Mucosa of descending colon (tissue), 3 donors: ENCODE measurements at regions not wholly inside any gene's neighbourhood (a gene's known extent, or its start where the extent isn't known, plus 50 kb on each side); places are given as distances from the start of the nearest gene placed in this dataset.
"Not testable (repeated sequence)": the region's sequence is repeated elsewhere in the genome, so short reads cannot be mapped to it uniquely, and the experiment has no call there.

Source experiments
- ATAC-seq: fragments of 200-7000 bp; cut with Tn5 transposase; one replicate; pipeline ENCODE4 v1.9.1; 2020; ENCODE audit warnings: mild to moderate bottlenecking, moderate library complexity
- DNase-seq, 3 donors: peaks; one replicate each; pipeline ENCODE4 v3.0.0-alpha.2; 2020
- H3K36me3 ChIP-seq: fragments of 200-600 bp; one replicate; pipeline ENCODE4 v1.8.0; 2021; ENCODE audit warnings: low read depth, mild to moderate bottlenecking
- H3K4me1 ChIP-seq: fragments of 200-600 bp; one replicate; pipeline ENCODE4 v1.8.0; 2021; ENCODE audit warnings: low read depth, mild to moderate bottlenecking
- H3K4me3 ChIP-seq: fragments of 200-600 bp; one replicate; pipeline ENCODE4 v1.8.0; 2021; ENCODE audit warnings: mild to moderate bottlenecking
- H3K9me3 ChIP-seq: fragments of 200-600 bp; one replicate; pipeline ENCODE4 v1.8.0; 2021; ENCODE audit warnings: mild to moderate bottlenecking
- intact Hi-C, 2 donors: fragments of 100-400 bp; cut with DNase I in 1 of 2; cut with micrococcal nuclease in 1 of 2; formaldehyde crosslinking; loops; one replicate each; pipeline versions ENCODE4 v1.11.0 to v1.11.1; 2022; cut with DNase I, micrococcal nuclease
- TF ChIP-seq, protein P1 (sequence below): fragments of 200-600 bp; IDR thresholded peaks from one replicate; pipeline ENCODE4 v1.8.0; 2022; ENCODE audit warnings: antibody characterized with exemption, mild to moderate bottlenecking
- donor health status: DM: no; HTN: no; CAD: no; lungs with moderate emphysema.
- donor health status: DM: no; HTN: no; CAD: no.
- donor health status: DM: no; HTN: yes; CAD: no.

DNA sequence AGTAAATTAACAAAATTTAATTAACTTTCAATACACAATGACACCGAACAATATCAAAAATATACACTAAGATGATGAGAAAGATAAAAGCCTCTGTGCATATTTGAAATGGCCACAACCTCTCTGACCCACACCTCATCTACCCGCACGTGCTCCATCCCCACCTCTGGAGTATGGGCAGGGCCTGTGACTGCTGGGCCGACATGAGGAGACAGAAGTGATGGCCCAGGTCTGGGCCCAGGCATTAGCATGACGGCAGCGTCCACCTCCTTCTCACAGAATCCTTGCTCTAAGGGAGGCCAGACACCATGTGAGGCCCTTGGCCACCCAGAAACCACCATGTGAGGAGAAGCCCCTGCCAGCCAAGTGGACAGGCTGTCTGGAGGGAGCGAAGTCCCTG, 122.1 kb upstream of the RNF32 start:
- DNase-seq, result no peak
- TF ChIP-seq, protein P1, sequence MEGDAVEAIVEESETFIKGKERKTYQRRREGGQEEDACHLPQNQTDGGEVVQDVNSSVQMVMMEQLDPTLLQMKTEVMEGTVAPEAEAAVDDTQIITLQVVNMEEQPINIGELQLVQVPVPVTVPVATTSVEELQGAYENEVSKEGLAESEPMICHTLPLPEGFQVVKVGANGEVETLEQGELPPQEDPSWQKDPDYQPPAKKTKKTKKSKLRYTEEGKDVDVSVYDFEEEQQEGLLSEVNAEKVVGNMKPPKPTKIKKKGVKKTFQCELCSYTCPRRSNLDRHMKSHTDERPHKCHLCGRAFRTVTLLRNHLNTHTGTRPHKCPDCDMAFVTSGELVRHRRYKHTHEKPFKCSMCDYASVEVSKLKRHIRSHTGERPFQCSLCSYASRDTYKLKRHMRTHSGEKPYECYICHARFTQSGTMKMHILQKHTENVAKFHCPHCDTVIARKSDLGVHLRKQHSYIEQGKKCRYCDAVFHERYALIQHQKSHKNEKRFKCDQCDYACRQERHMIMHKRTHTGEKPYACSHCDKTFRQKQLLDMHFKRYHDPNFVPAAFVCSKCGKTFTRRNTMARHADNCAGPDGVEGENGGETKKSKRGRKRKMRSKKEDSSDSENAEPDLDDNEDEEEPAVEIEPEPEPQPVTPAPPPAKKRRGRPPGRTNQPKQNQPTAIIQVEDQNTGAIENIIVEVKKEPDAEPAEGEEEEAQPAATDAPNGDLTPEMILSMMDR, result no peak
- Histone ChIP-seq H3K9me3 (no peaks in the 10 kb centered on the region), H3K4me1 (no peaks in the 10 kb centered on the region), H3K36me3 (no peaks in the 10 kb centered on the region), H3K4me3 (no peak overlapping the region)
- ATAC-seq, result no peak
- intact Hi-C loops, result no loop called here

DNA sequence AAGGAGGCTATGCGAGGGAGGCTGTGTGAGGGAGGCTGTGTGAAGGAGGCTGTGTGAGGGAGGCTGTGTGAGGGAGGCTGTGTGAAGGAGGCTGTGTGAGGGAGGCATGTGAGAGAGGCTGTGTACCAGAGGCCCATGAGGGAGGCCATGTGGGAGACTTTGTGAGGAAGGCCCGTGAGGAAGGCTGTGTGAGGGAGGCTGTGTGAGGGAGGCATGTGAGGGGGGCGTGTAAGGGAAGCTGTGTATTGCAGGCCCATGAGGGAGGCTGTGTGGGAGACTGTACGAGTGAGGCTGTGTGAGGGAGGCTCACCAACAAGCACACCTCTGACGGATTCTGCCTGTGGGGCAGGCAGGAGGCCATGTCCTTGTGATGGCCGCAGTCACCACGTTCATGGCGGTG, 122.7 kb upstream of the RNF32 start:
- H3K4me3 ChIP-seq, H3K36me3 ChIP-seq, H3K9me3 ChIP-seq, ATAC-seq, H3K4me1 ChIP-seq, DNase-seq, intact Hi-C loops: not testable (repeated sequence)

DNA sequence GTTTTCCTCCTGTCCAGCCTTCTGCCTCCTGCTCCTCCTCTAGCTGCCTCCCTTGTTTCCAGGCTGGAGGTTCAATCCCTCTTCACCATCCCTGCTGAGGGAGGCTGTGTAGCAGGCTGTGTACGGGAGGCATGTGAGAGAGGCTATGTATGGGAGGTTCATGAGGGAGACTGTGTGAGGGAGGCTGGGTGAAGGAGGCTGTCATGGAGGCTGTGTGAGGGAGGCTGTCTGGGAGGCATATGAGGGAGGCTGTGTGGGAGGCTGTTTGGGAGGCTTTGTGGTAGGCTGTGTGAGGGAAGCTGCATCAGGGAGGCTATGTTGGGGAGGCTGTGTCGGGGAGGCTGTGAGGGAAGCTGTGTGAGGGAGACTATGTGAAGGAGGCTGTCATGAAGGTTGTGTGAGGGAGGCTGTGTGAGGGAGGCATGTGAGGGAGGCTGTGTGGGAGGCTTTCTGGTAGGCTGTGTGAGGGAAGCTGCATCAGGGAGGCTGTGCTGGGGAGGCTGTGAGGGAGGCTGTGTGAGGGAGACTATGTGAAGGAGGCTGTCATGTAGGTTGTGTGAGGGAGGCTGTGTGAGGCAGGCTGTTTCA, 123.7 kb upstream of the RNF32 start:
- DNase-seq, result no peak
- H3K4me3 ChIP-seq, result no peak overlapping the region
- H3K36me3 ChIP-seq, result no peaks in the 10 kb centered on the region
- peaks cover under 1% of the 10 kb centered on the region for H3K9me3 ChIP-seq
- ATAC-seq, result no peak
- intact Hi-C loops, result no loop called here
- TF ChIP-seq, protein P1, result no peak
- no peaks in the 10 kb centered on the region for H3K4me1 ChIP-seq

DNA sequence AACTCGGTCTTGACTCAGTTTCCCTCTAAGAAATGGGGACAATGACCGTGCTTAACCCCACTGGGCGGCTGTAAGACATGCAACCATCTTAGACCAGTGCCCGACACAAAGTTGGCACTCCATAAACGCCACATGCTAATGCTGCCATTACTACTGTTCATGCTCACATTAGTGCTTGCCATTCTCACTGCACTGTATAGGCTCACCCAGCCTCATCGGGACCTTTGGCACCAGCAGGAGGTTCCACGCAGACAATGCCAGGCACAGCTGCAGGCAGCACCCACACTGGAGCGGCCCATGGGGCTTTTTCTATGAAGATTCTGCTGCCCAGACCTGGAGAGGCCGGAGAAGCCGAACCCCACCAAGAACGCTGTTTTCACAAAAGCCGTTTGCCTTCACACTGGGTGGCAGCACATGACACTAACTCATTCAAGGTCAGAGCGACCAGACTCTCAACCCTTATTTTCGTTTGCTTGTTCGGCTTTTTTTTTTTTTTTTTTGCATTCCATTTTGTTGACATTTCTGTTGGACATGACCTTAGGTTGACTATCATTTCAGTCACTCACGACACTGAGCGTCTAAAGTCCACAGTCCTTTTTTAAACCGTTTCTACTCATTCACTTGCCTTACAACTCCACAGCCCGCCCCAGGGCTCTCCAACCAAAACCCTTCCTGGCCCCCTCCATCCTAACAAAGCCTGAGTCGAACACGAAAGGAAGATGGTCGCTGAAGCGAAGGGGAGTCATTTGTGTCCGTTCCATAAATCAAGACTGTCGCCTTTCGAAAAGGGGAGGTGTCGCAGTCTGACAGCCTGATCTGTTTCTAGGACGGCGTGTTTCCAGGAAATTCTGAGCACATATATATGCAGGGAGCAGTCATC, 124.4 kb upstream of the RNF32 start:
- intact Hi-C loops, result no loop called here
- Histone ChIP-seq H3K4me3 (no peak overlapping the region), H3K4me1 (no peaks in the 10 kb centered on the region), H3K9me3 (peaks cover 8% of the 10 kb centered on the region), H3K36me3 (no peaks in the 10 kb centered on the region)
- TF ChIP-seq, protein P1, result no peak
- ATAC-seq (peak; percentile 88), DNase-seq (peak in 2 of 3 donors; percentile 56 to 66)

DNA sequence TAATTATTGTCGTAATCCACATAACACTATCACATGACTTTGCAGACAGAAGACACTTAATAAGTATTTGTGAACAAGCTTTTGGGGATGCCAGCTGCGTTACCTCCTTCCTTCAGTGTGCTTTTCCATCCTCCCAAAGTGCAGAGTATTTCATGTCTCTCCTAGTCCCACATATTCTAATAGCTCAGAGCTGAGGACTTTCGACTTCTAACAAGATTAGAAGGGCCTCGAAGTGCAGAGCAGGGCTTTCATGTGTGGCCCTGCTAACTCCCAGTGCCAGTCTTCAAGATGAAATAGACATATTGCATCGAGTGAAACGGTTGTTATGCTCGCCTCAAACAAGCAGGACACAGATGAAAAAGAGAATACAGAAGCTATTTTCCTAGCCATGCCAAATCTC, 125.7 kb upstream of the RNF32 start:
- Histone ChIP-seq H3K36me3 (no peaks in the 10 kb centered on the region), H3K4me1 (no peaks in the 10 kb centered on the region), H3K4me3 (no peak overlapping the region), H3K9me3 (peaks cover 14% of the 10 kb centered on the region)
- intact Hi-C loops, result no loop called here
- DNase-seq (no peak), ATAC-seq (no peak)
- TF ChIP-seq, protein P1, result no peak

DNA sequence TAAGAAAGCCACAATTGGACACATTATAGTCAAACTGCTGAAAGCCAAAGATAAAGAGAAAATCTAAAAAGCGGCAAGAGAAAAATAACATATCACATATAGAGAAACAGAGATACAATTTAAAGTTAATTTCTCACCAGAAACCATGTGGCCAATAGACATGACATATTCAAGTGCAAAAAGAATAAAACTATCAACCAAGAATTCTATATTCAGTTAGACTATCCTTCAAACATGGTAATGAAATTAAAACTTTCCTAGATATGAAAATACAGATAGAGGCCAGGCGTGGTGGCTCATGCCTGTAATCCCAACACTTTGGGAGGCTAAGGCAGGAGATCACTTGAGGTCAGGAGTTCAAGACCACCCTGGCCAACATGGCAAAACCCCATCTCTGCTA, 129.1 kb upstream of the RNF32 start:
- no peak for ATAC-seq
- Histone ChIP-seq H3K36me3 (no peaks in the 10 kb centered on the region), H3K4me1 (no peaks in the 10 kb centered on the region), H3K4me3 (no peak overlapping the region), H3K9me3 (peaks cover 14% of the 10 kb centered on the region)
- TF ChIP-seq, protein P1, result no peak
- intact Hi-C loops, result no loop called here
- DNase-seq, result no peak
